ENCODE measurements at regions not wholly inside any gene's neighbourhood (a gene's known extent, or its start where the extent isn't known, plus 50 kb on each side); places are given as distances from the start of the nearest gene placed in this dataset.
"Not testable (repeated sequence)": the region's sequence is repeated elsewhere in the genome, so short reads cannot be mapped to it uniquely, and the experiment has no call there.

DNA sequence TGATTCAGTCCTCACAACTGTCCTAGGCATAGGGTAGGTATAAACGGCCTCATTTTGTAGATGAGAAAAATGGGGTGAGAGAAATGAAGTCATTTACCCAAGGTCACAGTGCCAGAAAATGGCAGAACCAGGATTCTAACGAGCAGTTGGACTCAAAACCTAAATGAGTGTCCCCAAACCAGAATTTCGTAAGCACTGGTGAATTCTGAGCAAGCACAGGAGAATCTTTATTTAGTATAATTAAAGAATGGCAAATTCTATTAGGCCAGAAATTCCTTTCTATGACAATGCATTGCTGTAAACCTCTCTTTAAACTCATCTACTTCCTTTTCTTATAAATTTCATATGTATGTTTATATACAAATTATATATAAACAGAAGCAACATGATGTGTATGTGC is 66.8 kb upstream of the ST3GAL6 start:
- TF ChIP-seq RFX5 (IDR thresholded peaks at IDR 0.05); CBX8 (IDR thresholded peaks at IDR 0.05); MAZ (IDR thresholded peaks at IDR 0.05; ENCODE audit: borderline replicate concordance, low read depth, low read length); POLR2A (IDR thresholded peaks at IDR 0.05; ENCODE audit: low read length); EP300 (IDR thresholded peaks at IDR 0.05); EHMT2 (IDR thresholded peaks at IDR 0.05; ENCODE audit: low read depth); ZSCAN20 (CRISPR knock-in tag; IDR thresholded peaks at IDR 0.05): not testable (repeated sequence)
- TF ChIP-seq, protein P1, sequence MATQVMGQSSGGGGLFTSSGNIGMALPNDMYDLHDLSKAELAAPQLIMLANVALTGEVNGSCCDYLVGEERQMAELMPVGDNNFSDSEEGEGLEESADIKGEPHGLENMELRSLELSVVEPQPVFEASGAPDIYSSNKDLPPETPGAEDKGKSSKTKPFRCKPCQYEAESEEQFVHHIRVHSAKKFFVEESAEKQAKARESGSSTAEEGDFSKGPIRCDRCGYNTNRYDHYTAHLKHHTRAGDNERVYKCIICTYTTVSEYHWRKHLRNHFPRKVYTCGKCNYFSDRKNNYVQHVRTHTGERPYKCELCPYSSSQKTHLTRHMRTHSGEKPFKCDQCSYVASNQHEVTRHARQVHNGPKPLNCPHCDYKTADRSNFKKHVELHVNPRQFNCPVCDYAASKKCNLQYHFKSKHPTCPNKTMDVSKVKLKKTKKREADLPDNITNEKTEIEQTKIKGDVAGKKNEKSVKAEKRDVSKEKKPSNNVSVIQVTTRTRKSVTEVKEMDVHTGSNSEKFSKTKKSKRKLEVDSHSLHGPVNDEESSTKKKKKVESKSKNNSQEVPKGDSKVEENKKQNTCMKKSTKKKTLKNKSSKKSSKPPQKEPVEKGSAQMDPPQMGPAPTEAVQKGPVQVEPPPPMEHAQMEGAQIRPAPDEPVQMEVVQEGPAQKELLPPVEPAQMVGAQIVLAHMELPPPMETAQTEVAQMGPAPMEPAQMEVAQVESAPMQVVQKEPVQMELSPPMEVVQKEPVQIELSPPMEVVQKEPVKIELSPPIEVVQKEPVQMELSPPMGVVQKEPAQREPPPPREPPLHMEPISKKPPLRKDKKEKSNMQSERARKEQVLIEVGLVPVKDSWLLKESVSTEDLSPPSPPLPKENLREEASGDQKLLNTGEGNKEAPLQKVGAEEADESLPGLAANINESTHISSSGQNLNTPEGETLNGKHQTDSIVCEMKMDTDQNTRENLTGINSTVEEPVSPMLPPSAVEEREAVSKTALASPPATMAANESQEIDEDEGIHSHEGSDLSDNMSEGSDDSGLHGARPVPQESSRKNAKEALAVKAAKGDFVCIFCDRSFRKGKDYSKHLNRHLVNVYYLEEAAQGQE (IDR thresholded peaks at IDR 0.05): not testable (repeated sequence)
- TF ChIP-seq, protein P2, sequence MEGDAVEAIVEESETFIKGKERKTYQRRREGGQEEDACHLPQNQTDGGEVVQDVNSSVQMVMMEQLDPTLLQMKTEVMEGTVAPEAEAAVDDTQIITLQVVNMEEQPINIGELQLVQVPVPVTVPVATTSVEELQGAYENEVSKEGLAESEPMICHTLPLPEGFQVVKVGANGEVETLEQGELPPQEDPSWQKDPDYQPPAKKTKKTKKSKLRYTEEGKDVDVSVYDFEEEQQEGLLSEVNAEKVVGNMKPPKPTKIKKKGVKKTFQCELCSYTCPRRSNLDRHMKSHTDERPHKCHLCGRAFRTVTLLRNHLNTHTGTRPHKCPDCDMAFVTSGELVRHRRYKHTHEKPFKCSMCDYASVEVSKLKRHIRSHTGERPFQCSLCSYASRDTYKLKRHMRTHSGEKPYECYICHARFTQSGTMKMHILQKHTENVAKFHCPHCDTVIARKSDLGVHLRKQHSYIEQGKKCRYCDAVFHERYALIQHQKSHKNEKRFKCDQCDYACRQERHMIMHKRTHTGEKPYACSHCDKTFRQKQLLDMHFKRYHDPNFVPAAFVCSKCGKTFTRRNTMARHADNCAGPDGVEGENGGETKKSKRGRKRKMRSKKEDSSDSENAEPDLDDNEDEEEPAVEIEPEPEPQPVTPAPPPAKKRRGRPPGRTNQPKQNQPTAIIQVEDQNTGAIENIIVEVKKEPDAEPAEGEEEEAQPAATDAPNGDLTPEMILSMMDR (IDR thresholded peaks at IDR 0.05): not testable (repeated sequence)
